HG02571 (cell line): ENCODE measurements at regions not wholly inside any gene's neighbourhood (a gene's known extent, or its start where the extent isn't known, plus 50 kb on each side); places are given as distances from the start of the nearest gene placed in this dataset.

ENCODE experiments used
- ATAC-seq: cut with Tn5 transposase; IDR thresholded peaks from one replicate; pipeline ENCODE4 v1.9.1; 2021; ENCODE audit warnings: mild to moderate bottlenecking, moderate library complexity; ENCODE audit not compliant: unreplicated experiment

GRCh38 chr3:162764051-162764807 lies 1267.6 kb downstream of the OTOL1 start:
- no peak for ATAC-seq

DNA sequence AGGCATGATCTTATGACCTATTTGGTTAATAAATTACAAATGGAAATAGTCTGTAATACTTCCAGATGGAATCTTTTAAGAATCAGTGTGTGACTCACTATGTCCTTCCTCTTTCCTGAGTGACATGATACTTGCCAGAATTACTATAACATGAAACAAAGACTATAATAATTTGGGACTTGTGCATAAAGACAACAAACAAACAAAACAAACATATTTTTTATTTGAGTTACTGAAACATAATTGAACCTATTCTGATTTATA lies 1268.1 kb downstream of the OTOL1 start:
- ATAC-seq: no peak

DNA sequence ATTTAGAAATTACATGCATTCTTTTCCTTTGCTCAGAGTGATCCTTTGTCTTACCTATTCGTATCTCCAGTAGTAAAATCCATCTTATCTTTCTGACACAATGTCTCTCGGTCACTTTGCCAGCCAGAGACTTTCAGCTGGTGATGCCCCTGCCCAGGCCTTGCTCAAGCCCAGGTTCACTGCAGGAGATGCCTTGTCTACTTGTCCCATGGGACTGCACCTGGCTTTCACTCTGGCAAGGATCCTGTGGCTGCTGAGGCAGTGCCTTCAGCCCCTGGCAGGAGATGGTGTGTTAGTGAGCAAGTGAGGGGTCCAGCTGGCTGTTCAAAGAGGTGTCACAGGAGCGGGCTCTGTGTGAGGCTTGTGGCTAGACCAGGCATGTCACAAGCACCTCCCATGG lies 1268.9 kb downstream of the OTOL1 start:
- ATAC-seq: no peak

DNA sequence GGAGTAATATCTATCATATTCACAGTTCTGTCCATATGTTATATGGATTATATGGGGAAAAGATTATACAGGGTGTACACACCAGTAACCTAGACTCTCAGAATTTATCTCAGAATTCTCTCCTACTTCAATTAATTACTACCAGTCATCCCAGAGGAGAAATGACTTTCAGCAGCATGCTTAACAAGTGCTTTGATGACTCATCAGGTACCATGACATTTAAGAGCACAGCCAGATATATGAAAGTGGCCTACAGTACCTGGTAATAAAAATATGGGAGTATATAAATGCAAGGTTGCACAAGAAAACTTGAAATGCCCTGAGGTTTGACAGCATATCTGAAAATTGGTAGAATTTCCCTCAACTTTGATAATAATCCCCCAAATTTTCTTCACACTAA lies 1273.0 kb downstream of the OTOL1 start:
- ATAC-seq: no peak

GRCh38 chr3:162770551-162770950 lies 1273.9 kb downstream of the OTOL1 start:
- ATAC-seq: no peak

DNA sequence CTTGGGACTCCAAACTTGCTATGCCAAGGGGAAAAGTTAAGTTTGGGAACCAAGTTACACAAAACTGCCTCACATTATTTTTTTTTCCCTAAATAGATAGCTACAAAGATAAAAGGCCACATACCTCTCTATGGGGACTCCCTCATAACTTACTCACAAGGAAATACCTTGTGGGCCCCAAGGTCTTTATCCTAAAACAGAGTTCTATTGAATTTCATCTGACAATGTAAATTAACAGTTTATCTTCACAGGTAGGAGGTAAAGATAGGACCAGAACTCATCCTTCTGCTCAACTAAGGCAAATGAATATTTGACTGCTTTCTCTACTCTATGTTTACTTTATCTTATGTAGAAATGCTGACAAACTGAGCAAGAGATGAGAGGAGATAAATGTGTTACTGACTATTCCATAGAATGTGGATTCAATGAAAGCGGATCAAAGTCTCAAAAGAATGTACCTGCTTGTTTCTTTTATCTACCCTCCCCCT lies 1278.0 kb downstream of the OTOL1 start:
- no peak for ATAC-seq

DNA sequence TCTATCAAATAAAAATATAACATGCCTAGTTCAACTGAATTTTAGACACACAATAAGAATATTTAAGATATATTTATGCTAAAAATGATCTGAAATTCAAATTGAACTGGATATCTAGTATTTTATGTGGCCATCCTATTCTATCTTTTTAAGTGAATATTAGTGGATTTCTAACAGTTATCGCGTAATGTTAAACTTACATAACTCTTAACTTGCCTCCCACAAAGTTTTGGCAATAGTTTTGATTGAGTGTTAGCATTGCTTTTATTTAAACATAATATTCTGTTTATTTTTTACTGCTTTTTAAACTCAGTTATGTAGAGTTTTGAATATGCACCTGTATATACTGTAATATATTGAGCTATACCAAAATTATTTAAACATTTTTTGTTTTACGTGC lies 1279.5 kb downstream of the OTOL1 start:
- ATAC-seq: no peak

DNA sequence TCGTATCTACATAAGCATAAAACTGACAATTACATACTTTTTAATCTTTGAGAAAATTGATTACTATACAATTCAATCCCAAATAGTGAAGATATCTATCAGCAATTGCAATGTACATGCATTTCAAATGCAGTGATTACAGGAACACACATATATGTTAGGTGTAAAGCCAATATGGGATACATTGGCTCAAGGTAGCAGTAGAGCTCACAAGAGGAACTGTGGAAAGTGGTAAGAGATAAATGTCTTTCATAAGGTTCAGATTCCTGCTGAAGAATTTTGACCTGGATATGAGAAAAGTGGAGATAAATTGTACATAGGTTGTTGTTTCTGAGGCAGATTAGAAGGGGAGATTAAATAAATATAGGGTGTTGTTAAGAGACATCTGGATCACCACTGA lies 1280.5 kb downstream of the OTOL1 start:
- ATAC-seq: no peak

DNA sequence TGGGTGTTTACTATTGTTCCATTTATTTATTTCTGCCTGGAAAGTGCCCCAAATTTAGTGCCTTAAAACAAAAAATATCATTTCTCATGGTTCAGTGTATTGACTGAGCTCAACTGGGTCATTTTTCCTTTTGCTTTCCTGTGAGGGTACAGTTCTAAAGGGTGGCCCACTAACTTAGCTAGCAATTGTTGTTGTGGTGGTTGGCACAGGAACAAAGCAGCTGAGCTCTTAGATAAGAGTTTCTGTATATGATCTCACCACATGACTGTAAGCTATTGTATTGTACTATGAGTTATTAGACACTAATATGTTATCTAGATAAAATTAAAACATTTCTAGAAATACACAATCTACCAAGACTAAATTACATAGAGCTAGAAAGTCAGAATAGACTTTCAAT lies 1283.7 kb downstream of the OTOL1 start:
- ATAC-seq: no peak

GRCh38 chr3:162799910-162800309 lies 1303.3 kb downstream of the OTOL1 start:
- ATAC-seq: no peak

DNA sequence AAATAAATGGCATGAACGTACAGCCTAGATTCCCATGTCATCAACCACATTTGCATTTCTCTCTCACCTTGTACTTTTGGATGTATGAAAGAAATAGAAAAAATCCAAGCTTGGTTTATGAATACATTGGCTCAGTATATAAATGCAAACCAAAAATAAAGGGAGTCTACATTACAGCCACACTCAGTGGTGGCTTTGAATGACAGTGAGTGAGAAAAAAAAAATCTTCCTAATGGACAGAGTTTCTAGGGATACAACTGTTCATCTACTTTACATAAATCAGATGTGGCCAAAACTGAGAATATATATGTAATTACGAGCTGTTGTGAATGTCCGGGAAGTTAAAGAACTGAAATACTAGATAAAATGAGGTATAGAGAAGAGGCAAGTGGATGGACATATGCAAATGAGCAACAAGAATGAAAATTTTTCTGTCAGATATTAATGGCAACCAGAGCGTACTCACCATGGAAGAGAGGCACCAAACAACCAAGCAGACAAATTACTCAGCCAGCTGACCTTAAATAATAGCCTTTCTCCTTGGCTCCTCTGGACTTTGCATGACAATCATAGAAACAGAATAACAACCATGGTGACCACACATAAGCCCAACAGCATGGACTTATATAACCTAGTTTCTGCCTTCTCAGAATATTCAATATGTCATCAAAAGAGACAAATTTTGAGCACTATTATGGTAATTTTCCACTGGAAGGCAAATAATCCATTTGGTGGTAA lies 1305.8 kb downstream of the OTOL1 start:
- no peak for ATAC-seq

DNA sequence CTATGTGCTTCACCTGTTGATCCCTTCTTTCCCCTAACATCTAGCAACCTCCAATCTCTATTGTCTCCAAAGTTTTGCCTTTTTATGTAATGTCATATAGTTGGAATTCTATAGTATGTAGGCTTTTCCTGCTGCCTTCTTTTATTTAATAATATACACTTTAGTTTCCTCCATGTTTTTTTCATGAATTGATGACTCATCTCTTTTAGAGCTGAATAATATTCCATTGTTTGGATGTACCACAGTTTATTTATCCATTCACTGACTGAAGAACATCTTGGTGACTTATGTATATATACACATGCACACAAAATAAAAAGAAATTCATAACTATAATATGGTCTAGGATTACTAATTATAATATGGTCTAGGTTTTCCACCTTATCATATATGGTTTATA lies 1314.2 kb downstream of the OTOL1 start:
- no peak for ATAC-seq

GRCh38 chr3:162842549-162843216 lies 1346.1 kb downstream of the OTOL1 start:
- no peak for ATAC-seq

DNA sequence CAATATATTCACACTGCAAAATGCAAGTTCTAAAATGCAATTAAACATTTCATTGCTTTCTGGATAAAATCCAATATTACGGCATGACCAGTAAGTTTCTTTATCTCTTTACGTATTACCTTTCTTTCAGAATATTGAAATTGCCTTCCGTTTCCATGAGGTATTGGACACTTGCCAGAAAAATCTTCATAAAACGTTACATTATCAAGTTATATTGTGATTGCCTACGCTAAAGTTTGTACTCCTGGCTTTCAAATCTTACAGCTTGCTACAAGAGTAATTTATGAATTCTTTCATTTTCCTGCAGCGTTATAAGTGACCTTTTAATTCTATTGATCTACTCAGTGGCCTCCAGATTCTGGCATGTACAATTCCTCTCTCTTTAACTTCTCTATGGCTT lies 1349.3 kb downstream of the OTOL1 start:
- no peak for ATAC-seq

DNA sequence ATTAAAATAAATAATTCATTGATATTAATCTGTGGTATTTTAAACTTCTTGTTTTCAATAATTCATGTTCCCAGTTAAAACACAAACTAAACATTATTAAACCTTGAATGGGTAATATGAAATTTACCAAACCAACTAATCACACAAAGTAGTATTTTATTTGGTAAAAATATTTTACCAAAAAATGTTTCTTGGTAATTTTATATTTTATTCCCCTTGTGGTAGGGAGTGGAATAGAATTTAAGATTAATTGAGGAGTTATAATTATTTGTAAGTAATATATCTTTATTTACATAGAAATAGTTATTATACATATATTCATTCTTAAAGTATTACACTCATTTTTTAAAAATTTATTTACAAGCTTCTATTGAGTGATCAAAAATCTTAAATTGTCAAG lies 1350.9 kb downstream of the OTOL1 start:
- no peak for ATAC-seq

GRCh38 chr3:162863579-162863978 lies 1367.0 kb downstream of the OTOL1 start:
- ATAC-seq: no peak

GRCh38 chr3:162865466-162865865 lies 1368.9 kb downstream of the OTOL1 start:
- ATAC-seq: no peak

DNA sequence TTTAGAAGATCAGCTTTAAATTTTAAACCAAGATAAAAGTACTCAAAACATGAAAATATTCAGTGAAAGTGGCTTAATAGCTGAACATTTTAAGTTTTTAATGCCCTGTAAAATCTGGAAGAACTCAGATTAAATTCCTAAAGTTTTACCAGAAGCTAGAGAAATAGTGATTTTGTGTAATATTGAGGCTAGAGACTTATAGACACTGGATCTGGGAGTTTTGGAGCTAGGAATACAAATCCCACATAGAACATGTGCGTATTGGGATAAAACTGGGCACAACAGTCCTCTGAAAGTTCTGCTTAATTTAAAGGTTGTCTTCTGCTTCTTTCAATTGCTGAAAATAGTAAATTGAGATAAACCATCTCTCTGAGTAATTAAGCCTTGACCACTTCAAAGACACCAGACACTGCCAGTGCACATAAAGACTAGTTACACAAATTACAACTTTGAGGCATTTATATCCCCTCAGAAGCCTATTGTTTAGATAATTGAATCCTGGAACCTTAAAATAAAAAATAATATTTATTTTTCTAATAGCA lies 1382.5 kb downstream of the OTOL1 start:
- ATAC-seq: no peak

DNA sequence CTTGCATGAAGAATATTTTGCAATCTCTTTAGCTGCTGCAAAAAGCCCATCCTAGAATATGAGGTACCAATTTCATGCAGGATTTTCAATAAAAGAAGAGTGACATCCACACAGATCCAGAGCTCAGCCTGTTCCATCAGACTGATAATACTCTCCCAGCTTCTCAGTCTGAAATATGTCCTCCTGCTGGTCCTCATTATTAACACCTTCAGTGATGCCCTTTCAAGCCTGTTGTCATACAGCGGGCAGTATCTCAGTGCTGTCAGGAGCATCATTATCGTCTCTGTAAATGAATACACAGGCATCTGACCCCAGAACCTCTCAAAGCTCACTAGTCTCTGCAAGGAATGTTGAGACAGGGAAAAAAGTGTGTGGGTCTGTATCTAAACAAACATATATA lies 1387.8 kb downstream of the OTOL1 start:
- no peak for ATAC-seq

DNA sequence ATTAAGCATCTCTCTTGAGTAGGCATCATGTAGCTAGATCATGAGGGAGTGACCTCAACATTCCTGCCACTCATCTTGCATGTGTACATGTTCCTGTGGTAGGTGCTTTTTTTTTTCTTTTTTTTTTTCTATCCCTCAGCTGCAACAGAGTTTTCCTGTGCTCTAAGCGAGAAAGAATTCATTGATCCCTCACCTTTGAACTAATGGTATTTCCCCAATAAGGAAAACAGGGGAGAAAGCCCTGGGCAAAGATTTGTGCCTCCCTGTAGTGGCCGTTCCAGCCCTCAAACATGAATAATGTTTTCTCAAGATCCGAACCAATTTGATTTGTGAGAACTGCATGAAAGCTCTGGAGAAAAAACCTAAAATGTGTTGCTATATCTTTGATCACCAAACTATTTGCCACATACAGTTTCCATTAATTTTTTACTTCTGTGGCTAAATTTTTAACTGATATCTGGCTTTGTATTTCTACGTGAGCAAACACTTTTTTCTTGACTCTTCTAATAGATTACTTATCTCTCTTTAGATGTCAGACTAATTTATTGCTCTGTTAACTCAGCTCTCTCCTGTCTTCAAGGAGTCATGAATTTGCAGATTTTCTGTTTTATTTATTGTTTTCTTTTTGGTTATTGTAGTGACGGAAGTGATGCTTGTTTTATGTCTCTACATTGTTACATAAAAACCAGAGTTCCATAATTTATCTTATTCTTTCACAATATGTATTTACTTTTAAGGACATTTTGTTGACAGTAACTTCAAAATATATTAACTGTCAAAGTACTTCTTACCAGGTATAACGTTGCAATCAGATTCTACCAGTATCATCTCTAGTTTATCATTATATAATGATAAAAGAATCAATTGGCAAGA lies 1396.5 kb downstream of the OTOL1 start:
- no peak for ATAC-seq

DNA sequence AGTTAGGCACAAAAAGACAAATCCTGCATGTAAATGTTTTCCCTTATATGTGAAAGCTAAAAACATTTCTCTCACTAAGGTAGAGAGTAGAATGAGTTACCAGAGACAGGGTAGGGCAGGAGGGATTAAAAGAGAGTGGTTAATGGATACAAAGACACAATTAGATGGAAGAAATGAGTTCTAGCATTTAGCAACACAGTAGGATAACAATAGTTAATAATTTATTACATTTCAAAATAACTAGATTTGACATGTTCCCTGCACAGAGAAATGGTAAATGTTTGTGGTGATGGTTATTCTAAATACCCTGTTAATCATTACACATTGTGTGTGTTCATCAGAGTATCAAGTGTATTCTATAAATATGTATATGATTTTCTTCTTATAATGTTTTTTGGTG lies 1400.7 kb downstream of the OTOL1 start:
- ATAC-seq: no peak
